IMR-90 (cell line): ENCODE measurements at regions not wholly inside any gene's neighbourhood (a gene's known extent, or its start where the extent isn't known, plus 50 kb on each side); places are given as distances from the start of the nearest gene placed in this dataset.

Source experiments
- CEBPB ChIP-seq: IDR thresholded peaks from 2 replicates; pipeline ENCODE4 v1.6.1; 2012; ENCODE audit warnings: low read depth, low read length, improper control_type of control experiment
- CHD1 ChIP-seq: IDR thresholded peaks from 2 replicates; pipeline ENCODE4 v1.6.1; 2012; ENCODE audit warnings: low read depth, low read length, improper control_type of control experiment
- CTCF ChIP-seq: conservative IDR thresholded peaks from 2 replicates; pipeline ENCODE4 v1.5.1; 2012; ENCODE audit warnings: mild to moderate bottlenecking, low read depth, low read length, improper control_type of control experiment
- FOS ChIP-seq: fragments of 150-350 bp; IDR thresholded peaks from 2 replicates; pipeline ENCODE4 v1.6.1; 2016; ENCODE audit warnings: low read depth, low read length
- MAFK ChIP-seq: IDR thresholded peaks from 2 replicates; pipeline ENCODE4 v1.6.1; 2012; ENCODE audit warnings: low read depth, low read length, improper control_type of control experiment
- MAZ ChIP-seq: IDR thresholded peaks from 2 replicates; pipeline ENCODE4 v1.6.1; 2012; ENCODE audit warnings: low read depth, mild to moderate bottlenecking, low read length, improper control_type of control experiment, moderate library complexity, borderline replicate concordance
- MXI1 ChIP-seq: IDR thresholded peaks from 2 replicates; pipeline ENCODE4 v1.6.1; 2012; ENCODE audit warnings: low read depth, mild to moderate bottlenecking, low read length, moderate library complexity, borderline replicate concordance
- POLR2A ChIP-seq: IDR thresholded peaks from 2 replicates; pipeline ENCODE4 v1.6.1; 2012; ENCODE audit warnings: mild to moderate bottlenecking, low read depth, low read length
- RAD21 ChIP-seq: IDR thresholded peaks from 2 replicates; pipeline ENCODE4 v1.6.1; 2012; ENCODE audit warnings: low read length, improper control_type of control experiment
- RCOR1 ChIP-seq: IDR thresholded peaks from 2 replicates; pipeline ENCODE4 v1.6.1; 2012; ENCODE audit warnings: mild to moderate bottlenecking, low read length, improper control_type of control experiment; ENCODE audit not compliant: insufficient replicate concordance
- RFX5 ChIP-seq: IDR thresholded peaks from 2 replicates; pipeline ENCODE4 v1.8.0; 2012; ENCODE audit warnings: low read depth, mild to moderate bottlenecking, low read length, moderate library complexity
- SMC3 ChIP-seq: fragments of 150-350 bp; IDR thresholded peaks from 2 replicates; pipeline ENCODE4 v1.6.1; 2016; ENCODE audit warnings: low read depth, mild to moderate bottlenecking, antibody characterized with exemption, low read length, moderate library complexity

- TF ChIP-seq CTCF (no peak), CHD1 (no peak), MAFK (no peak), POLR2A (no peak), RFX5 (no peak), MXI1 (no peak), RCOR1 (no peak), SMC3 (no peak), FOS (no peak), MAZ (no peak), RAD21 (no peak), CEBPB (no peak)
These were observed 415.2 kb upstream of the NETO1 start for GRCh38 chr18:73283032-73283431.
